ENCODE measurements at regions not wholly inside any gene's neighbourhood (a gene's known extent, or its start where the extent isn't known, plus 50 kb on each side); places are given as distances from the start of the nearest gene placed in this dataset.

DNA sequence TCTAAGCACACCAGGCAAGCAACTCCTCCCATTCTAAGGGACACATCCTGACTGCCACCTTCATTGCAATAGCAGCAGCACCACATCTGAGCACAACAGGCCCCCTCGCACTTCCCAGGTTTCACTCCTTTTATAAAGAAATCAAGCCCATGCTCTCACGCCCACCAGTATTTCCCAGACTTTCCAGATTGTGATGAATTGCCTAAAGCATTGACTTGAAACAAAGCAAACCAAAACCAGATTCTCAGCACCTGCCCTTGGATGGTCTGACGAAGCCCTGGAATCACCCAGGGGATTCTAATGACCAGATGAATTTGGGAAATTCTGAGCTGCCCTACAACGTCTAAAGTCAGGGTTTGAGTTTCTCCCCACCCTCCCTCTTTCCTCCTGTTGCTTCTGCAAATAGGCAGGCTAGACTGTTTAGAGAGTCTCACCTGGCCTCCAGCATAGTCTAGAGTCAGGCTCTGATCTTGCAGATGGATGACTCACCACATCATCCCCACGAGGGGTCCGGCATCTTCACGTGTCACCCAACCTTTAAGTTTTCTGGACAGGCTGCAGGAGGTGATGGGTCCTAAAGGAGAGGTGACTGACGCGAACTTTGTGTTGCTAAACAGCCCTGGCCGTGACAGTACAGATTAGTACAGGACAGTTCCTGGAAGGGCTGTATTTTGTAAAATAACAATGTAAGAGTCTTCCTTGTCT lies 198.0 kb downstream of the SKIDA1 start:
- DNase-seq (ENCODE audit: low read depth in 1 of 2, low spot score in 1 of 2) = no peak

DNA sequence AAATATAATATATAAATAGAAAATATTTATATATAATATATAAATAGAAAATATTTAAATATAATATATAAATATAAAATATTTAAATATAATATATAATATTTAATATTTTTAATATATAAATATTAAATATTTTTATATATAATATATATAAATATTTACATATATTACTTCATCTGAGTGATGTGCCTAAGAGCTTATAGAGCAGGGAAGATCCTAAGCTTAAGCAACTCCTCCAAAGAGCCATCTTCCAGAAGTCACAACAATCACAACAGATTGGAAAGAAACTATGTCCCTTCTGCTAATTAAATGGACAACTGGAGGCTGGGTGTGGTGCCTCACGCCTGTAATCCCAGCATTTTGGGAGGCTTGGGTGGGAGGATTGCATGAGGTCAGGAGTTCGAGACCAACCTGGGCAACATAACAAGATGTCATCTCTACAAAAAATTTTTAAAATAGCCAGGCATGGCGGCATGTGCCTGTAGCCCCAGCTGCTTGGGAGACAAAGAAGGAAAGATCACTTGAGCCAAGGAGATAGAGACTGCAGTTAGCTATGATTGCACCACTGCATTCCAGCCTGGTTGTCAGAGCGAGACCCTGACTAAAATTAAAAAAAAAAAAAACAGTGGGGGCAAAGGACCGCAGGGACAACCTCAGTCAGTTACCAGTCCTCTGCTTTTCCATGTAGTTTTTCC lies 198.7 kb downstream of the SKIDA1 start:
- DNase-seq (ENCODE audit: low read depth in 1 of 2, low spot score in 1 of 2) = no peak

DNA sequence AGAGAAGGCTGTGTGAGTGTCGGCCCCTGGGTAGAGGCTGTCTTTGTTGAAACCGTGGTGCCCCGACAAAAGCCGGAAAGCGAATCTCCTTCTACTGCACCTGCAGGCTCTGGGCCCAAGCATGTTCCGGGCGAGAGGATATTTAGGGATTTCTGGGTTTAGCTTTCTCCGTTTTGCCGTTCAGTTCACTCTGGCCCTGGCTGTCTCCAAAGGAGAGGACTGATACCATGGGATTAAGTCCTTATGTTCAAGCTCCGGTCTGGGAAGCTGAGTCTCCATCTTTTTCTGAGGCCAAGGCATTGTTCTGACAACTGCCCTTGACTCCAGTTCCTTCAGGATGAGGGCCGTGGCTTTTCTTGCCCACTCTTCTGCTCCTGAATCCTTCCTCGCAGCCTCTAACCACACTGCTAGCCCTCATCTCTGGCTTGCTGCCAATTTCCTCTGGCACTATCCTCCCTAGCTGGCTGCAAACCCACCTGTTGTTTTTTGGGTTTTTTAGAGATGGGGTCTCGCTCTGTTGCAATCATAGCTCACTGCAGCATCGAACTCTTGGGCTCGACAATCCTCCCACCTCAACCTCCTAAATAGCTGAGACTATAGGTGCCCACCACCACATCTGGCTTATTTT lies 206.8 kb downstream of the SKIDA1 start:
- DNase-seq (ENCODE audit: low read depth in 1 of 2, low spot score in 1 of 2) = no peak

DNA sequence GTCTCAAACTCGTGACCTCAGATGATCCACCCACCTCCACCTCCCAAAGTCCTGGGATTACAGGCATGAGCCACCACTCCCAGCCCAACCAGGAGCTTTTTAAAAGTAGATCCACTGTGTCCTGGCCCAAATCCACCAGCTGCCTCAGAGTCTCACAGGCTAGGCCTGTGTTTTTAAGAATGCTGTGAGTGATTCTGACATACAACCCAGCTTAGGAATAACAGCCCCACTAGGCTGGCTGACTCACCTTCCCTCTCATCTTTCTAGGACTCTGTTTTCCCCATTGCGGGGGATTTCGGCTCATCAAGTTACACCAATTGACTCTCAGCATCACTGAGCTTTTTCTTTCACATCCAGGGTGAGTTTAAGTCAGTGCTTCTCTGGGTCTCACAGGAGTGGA lies 207.6 kb downstream of the SKIDA1 start:
- DNase-seq (ENCODE audit: low read depth in 1 of 2, low spot score in 1 of 2) = no peak

DNA sequence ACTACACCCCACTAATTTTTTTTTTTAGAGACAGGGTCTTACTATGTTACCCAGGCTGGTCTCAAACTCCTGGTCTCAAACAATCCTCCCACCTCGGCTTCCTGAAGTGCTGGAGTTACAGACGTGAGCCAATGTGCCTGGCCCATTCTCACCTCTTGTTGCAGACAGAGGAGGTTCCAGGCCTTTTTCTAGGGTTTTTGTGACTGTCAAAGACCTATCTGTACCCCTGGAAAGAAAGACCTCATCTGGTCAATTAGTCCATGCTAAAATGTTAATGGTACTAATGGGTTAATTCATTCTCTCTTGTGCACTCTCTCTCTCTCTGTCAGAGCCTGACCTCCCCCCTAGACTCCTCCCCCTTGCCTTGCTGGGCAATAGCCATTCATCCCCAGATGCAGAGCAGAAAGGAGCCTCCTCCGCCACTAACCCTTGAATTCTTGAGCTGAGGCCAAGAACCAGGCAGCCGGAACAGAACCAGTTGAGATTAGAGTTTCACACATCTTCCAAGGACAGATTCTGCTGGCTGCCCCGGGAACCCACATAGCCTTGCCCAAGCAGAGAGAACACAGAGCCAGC lies 209.7 kb downstream of the SKIDA1 start:
- DNase-seq (ENCODE audit: low read depth in 1 of 2, low spot score in 1 of 2) = no peak

DNA sequence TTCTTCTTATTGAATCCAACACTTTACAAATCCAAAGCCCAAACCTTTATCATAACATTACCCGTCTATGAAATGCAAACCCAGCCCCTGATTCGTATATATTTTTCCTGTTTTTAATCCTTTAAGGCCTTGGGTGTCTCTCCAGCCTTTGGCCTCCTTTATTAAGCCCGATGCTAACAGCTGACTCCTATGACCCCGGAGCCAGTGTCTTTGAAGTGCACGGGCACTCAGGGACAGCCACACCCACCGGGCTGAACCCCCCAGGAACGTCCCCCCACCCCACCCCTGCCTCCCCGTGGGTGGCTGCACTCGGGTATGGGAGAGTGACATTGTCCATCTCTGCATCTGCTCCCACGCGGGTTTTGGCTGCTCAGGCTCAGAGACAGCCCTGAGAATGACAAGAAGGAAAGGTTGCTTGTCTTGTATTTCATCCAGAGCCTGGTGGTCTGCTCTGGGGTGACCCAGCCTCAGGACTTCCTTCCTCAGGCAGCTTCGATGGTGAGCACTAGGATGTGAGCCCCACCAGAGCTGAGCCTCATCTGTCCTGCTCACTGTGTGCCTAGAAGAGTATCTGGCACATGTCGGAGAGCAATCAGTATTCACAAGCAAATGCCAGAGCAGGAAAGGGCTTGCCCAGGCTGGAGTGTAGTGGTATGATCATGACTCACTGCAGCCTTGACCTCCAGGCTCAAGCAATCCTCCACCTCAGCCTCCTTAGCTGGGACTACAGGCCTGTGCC lies 210.4 kb downstream of the SKIDA1 start:
- DNase-seq (ENCODE audit: low read depth in 1 of 2, low spot score in 1 of 2) = no peak

DNA sequence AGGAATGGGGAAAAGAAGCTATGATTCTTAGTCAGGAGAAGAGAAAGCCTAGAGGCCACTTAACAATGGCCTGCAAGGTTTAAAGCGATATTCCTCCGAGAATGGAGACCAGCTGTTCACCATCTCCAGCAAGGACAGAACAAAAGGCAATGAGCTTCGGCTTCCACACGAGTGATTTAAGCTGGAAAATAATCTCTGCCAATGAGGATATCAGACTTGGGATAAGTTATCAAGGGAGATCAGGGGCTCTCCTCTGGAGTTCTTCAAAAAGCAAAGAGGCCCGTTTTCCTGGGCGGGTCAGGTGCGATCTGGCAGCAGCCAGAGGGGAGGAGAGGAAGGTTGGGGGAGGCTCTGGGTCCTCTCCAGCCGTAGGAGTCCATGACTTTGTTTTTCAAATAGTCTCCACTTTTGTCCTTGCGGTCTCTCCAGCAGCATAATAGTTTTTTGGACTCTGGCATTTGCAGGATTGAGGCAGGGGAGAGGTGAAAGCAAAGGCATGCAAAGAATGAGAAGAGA lies 211.3 kb downstream of the SKIDA1 start:
- DNase-seq (ENCODE audit: low read depth in 1 of 2, low spot score in 1 of 2) = no peak

DNA sequence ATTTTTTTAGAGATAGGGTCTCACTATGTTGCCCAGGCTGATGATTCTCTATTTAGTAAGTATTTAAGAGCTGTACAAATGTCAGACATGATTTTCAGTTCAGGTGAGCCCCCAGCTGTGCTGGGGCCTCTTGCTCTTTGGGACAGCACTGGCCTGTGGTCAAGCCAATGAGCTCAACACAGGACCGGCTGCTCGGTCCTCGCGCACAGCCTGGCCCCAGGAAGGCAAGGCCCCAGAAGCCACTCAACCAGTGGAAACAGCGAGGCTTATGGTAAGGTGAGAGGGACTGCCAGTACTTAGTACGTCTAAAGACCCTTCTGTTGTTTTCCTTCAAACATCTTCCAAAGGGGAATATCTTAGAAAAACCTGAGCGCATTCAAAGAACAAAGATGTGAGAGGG lies 211.8 kb downstream of the SKIDA1 start:
- no peak for DNase-seq (ENCODE audit: low read depth in 1 of 2, low spot score in 1 of 2)

DNA sequence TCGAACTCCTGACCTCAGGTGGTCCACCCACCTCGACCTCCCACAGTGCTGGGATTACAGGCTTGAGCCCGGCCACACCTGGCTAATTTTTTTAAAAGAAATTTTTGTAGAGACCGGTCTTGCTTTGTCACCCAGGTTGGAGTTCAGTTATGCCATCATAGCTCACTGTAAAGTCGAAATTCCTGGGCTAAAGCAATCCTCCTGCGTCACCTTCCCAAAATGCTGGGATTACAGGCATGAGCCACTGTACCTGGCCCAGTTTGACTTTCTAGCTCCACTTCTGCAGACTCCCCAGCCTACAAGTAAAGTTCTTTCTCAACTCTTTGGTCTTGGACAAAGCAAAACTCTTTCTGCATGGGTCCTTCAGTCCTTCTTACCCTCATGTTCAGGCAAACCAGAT lies 214.1 kb downstream of the SKIDA1 start:
- no peak for DNase-seq (ENCODE audit: low read depth in 1 of 2, low spot score in 1 of 2)

DNA sequence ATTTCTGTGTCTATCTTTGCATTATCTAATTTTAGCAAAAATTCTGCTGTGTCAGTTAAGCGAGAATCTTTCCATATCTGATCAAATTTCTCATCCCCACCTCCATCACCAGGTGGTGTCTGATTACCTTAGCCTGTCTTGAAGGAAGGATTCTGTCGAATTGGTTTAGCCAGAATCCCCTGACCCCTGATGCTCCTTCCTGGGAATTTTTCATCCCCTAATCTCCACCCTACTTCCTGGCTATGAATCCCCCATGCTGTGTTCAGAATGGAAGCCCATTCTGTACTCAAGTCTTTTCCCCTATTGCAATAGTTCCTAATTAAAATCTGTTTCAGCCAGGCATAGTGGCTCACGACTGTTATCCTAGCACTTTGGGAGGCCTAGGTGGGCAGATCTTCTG lies 216.1 kb downstream of the SKIDA1 start:
- no peak for DNase-seq (ENCODE audit: low read depth in 1 of 2, low spot score in 1 of 2)

DNA sequence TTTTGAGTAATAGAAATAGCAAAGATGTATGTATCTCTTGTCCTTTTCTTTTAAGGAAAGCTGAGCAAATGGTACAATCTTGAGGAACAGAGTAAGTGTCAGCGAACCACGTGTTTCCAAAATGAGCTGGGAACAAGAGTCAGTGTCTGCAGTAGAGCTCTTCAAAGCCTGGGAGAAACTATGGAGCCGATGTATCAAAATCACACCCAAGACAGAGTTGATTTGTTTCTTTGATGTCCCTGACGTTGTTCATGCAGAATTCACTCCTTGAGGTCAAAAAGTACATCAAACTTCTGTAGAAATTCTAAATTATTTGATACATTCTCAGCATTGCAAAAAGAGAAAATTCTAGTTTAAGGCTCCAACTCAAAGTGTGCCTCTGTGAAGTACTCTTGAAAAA lies 216.5 kb downstream of the SKIDA1 start:
- no peak for DNase-seq (ENCODE audit: low read depth in 1 of 2, low spot score in 1 of 2)

DNA sequence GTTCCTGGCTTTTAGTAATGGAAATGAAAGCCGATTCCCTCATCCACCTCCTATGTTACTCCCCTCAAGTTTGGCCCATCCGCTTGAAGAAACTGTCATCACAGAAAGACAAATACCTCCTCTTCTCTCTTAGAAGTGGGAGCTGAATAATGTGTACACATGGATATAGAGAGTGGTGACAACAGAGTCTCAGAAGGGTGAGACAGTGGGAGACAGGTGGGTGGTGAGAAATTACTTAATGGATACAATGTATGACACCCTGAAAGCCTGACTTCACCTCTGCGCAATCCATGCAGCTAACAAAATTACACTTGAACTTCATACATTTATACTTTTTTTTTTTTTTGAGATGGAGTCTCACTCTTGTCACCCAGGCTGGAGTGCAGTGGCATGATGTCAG lies 217.5 kb downstream of the SKIDA1 start:
- no peak for DNase-seq (ENCODE audit: low read depth in 1 of 2, low spot score in 1 of 2)

DNA sequence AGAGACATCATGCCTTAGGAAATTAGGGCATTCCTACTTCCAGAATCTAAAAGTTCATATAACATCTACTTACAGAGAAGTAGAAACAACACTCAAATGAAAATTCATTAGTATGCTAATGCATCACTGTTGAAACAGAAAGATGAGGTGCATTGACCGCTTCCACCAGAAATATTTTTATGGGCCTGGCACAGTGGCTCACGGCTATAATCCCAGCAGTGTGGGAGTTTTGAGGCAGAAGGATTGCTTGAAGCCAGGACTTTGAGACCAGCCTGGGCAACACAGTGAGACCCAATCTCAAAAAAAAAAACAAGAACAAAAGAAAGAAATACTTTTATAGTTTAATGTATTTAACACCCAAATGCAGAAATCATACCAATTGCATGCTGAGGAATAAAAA lies 220.9 kb downstream of the SKIDA1 start:
- no peak for DNase-seq (ENCODE audit: low read depth in 1 of 2, low spot score in 1 of 2)

DNA sequence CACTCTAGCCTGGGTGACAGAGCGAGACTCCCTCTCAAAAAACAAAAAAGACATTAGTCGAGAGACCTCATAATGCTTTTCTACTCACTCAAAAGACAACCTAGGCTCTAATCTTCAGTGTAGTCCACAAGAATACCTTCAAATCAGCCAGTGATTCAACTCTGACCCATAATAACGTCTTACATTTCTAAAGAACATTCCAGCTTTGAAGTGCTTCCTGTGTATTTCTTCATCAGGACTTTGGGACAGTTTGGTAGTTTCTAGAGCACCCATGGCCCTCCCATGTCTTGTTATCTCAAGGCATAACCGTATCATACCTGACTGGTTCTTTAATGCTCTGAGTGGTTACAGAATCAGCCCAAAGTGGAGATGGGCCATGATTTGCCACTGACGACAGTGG lies 221.3 kb downstream of the SKIDA1 start:
- DNase-seq (ENCODE audit: low read depth in 1 of 2, low spot score in 1 of 2) = no peak

DNA sequence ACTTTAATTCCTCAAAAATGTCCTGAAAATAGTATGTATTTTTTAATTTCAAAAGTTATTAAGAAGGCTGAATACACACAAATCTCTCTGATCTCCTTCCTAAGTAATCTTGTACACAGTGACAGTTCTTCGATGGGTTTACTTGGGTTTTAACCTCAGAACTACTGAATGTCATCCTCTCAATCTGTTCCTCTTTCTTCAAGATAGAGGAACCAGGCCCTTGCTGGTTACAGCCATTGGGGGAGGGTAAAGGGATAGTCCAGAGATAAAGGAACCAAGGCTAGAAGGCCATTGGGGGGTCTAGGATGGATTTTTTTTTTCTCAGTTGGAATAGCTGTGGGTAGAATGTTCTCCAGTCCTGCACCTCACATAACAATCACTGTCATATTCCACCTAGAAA lies 224.9 kb downstream of the SKIDA1 start:
- DNase-seq (ENCODE audit: low read depth in 1 of 2, low spot score in 1 of 2) = no peak

DNA sequence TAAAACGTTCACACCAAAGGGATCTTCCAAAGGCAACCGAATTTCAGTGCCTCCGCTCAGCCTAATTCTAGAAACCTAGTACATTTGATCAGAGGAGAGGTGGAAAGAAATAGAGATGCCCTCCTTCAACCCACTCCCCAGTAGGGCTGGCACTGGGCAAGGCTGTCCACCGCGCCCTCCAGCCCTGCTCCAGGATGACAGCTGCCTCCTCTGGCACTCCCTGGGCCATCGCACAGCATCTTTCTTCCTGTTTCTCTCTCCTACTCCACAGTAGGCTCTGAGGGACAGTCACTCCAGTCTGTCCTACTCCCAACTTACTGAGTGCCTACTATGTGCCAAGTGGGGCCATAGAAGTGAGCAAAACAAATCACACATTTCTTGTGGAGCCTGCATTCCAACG lies 226.2 kb downstream of the SKIDA1 start:
- no peak for DNase-seq (ENCODE audit: low read depth in 1 of 2, low spot score in 1 of 2)

DNA sequence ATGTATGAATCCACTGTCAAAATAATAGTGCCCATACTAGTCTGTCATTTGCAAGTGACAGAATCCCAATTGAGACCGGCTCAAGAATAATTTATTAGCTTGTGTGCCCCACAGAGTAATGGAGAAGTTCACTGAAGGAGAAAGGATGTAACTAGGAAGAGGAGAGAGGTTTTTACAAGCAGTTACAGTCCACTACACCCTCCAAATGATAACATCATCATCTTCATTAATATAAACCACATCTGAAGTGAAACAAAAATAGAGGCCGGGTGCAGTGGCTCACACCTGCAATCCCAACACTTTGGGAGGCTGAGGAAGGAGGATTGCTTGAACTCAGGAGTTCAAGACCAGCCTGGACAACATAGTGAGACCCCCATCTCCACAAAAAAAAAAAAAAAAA lies 226.8 kb downstream of the SKIDA1 start:
- DNase-seq (ENCODE audit: low read depth in 1 of 2, low spot score in 1 of 2) = no peak

DNA sequence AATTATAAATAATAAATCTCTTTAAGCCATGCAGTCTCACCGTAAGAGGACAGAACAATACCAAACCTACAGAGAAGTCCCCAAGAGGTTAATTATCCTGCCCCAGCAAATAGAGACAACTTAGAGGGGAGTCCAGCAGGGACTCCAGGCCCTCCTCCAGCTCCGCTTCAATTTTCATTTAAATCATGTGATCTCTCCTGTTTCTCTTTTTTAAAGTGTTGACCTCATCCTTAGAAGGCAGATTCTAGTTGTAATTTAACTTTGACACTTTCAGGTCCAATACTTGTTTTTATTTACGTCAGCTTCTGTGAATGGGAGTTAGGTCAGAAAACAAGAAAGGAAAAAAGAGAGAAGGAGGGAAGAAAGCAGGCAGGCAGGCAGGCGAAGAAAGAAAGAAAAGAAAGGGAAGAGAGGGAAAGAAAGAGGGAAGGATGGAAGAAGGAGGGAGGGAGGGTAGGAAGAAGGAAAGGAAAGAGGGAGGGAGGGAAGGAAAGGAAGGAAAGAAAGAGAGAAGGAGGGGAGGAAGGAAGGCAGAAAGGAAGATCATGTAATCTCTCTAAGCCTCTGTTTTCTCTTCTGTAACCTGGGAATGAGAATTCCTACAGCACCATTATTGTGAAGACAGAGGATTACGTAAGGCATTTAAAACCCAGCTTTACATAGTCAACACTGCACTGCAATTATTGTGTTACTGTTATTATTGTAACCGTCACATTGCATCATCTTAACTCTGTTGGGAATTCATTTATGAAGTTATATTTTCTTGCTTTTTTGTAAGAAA lies 227.7 kb downstream of the SKIDA1 start:
- DNase-seq (ENCODE audit: low read depth in 1 of 2, low spot score in 1 of 2) = no peak

DNA sequence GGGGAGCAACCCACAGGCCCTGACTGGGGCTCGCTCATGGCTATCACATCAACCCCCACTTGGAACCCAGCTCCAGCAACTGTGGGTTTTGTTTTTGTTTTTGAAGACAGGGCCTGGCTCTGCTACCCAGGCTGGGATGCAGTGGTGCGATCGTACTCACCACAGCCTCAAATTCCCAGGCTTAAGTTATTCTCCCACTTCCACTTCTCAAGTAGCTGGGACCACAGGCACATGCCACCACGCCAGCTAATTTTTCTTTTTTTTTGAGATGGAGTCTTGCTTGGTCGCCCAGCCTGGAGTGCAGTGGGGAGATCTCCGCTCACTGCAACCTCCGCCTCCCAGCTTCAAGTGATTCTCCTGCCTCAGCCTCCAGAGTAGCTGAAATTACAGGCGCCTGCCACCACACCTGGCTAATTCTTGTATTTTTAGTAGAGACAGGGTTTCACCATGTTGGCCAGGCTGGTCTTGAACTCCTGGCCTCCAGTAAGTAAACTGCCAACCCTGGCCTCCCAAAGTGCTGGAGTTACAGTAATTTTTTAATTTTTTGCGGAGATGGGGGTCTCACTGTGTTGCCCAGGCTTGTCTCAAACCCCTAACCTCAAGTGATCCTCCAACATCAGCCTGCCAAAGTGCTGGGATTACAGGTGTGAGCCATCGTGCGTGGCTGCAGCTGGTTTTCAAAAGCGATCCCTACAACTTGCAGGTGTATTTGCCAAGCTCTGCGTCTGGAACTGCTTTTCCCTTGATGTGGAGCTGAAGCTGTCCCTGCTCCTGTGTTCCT lies 228.7 kb downstream of the SKIDA1 start:
- no peak for DNase-seq (ENCODE audit: low read depth in 1 of 2, low spot score in 1 of 2)

Data from activated CD4-positive, alpha-beta T cell treated with anti-CD3 and anti-CD28 coated beads, Interleukin-2, amount 50 U/mL, for 24 hours (primary cell).